GM12878 (cell line): ENCODE measurements at regions not wholly inside any gene's neighbourhood (a gene's known extent, or its start where the extent isn't known, plus 50 kb on each side); places are given as distances from the start of the nearest gene placed in this dataset.

Source experiments
- ATAC-seq: fragments of 200-7000 bp; cut with Tn5 transposase; 3 replicates; pipeline ENCODE4 v1.9.1; 2020; ENCODE audit warnings: mild to moderate bottlenecking, moderate library complexity
- BruUV-seq: library from RNA; stranded (reverse); fragments of 400-500 nt; replicated peaks from 2 replicates; lab custom pipeline; 2021; lab: Mats Ljungman, UMichigan
- CTCF ChIA-PET: fragments of 300-600 bp; sonication (Branson Sonifier 250); formaldehyde crosslinking; extraction: SDS; loops from one replicate; lab custom pipeline; 2021; ENCODE audit warnings: inconsistent platforms; lab: Yijun Ruan, JAX
- POLR2A ChIA-PET: fragments of 350-600 bp; formaldehyde crosslinking; extraction: SDS; loops from one replicate; lab custom pipeline; 2021; ENCODE audit warnings: inconsistent platforms; lab: Charles Lee
- RAD21 ChIA-PET: fragments of 300-600 bp; sonication (Branson Sonifier 250); formaldehyde crosslinking; loops from one replicate; lab custom pipeline; 2023; ENCODE audit warnings: antibody characterized with exemption; ENCODE audit not compliant: unreplicated experiment; lab: Charles Lee
- SMC1A ChIA-PET: fragments of 300-600 bp; sonication (Branson Sonifier 250); formaldehyde crosslinking; loops from one replicate; lab custom pipeline; 2023; ENCODE audit not compliant: unreplicated experiment, uncharacterized antibody; lab: Charles Lee
- DNase-seq: peaks from one replicate; pipeline ENCODE4 v3.0.0-alpha.2; 2011; ENCODE audit warnings: low read depth, low spot score
- FAIRE-seq: peaks from 3 replicates; lab custom pipeline; 2011; peaks lifted over from hg19 to GRCh38; lab: Jason Lieb, UNC
- H2AFZ ChIP-seq: 2 replicates; pipeline ENCODE4 v1.6.0; 2011; ENCODE audit warnings: low read depth, low read length, control low read depth; ENCODE audit not compliant: control insufficient read depth
- H3K27ac ChIP-seq: 2 replicates; pipeline ENCODE4 v1.5.1; 2011; ENCODE audit warnings: control low read depth; ENCODE audit not compliant: control insufficient read depth, insufficient read depth
- H3K27me3 ChIP-seq, 2 experiments: replicated peaks in 1 of 2; 2 replicates each; pipeline versions ENCODE4 v1.6.0 to v1.6.1; 2011; ENCODE audit warnings: low read length in 1 of 2; ENCODE audit not compliant: control insufficient read depth in 2 of 2, insufficient read depth in 2 of 2
- H3K36me3 ChIP-seq, 2 experiments: 2 replicates each; pipeline ENCODE4 v1.5.1; 2011; ENCODE audit warnings: low read length in 1 of 2; ENCODE audit not compliant: control insufficient read depth in 2 of 2, insufficient read depth in 2 of 2
- H3K4me1 ChIP-seq: 2 replicates; pipeline ENCODE4 v1.6.1; 2011; ENCODE audit warnings: mild to moderate bottlenecking, low read length, moderate library complexity, mixed read lengths; ENCODE audit not compliant: control insufficient read depth, insufficient read depth
- H3K4me2 ChIP-seq: 2 replicates; pipeline ENCODE4 v1.6.0; 2011; ENCODE audit warnings: control low read depth; ENCODE audit not compliant: control insufficient read depth, insufficient read depth
- H3K4me3 ChIP-seq: fragments of 200-600 bp; sonication (generic); 2 replicates; pipeline ENCODE4 v1.5.1; 2016
- H3K79me2 ChIP-seq: 2 replicates; pipeline ENCODE4 v1.6.0; 2011; ENCODE audit warnings: low read length; ENCODE audit not compliant: control insufficient read depth, insufficient read depth
- H3K9ac ChIP-seq: 2 replicates; pipeline ENCODE4 v1.8.0; 2011; ENCODE audit warnings: low read length, control low read depth, mixed read lengths; ENCODE audit not compliant: control insufficient read depth, insufficient read depth
- H3K9me3 ChIP-seq: replicated peaks from 3 replicates; pipeline ENCODE4 v1.5.1; 2011; ENCODE audit warnings: mild to moderate bottlenecking, low read length; ENCODE audit not compliant: control insufficient read depth, insufficient read depth
- H4K20me1 ChIP-seq: 2 replicates; pipeline ENCODE4 v1.6.0; 2011; ENCODE audit not compliant: control insufficient read depth, insufficient read depth
- BACH1 ChIP-seq: fragments of 450-650 bp; IDR thresholded peaks from 2 replicates; pipeline ENCODE4 v1.6.1; 2017; ENCODE audit warnings: mild to moderate bottlenecking, borderline replicate concordance
- BCL11A ChIP-seq: IDR thresholded peaks from 2 replicates; pipeline ENCODE4 v1.6.1; 2011; ENCODE audit warnings: low read depth, low read length
- BMI1 ChIP-seq: fragments of 450-650 bp; IDR thresholded peaks from 2 replicates; pipeline ENCODE4 v1.6.1; 2016; ENCODE audit warnings: mild to moderate bottlenecking, moderate library complexity, borderline replicate concordance
- CHD1 ChIP-seq: IDR thresholded peaks from 2 replicates; pipeline ENCODE4 v1.6.1; 2012; ENCODE audit warnings: low read depth, low read length, improper control_type of control experiment
- CREM ChIP-seq: IDR thresholded peaks from 2 replicates; pipeline ENCODE4 v1.6.1; 2014; ENCODE audit warnings: antibody characterized with exemption, low read depth
- GATAD2B ChIP-seq: fragments of 450-650 bp; conservative IDR thresholded peaks from 2 replicates; pipeline ENCODE4 v1.6.1; 2017; ENCODE audit warnings: low read depth, mild to moderate bottlenecking, moderate library complexity
- JUND ChIP-seq: IDR thresholded peaks from 2 replicates; pipeline ENCODE4 v1.6.1; 2012; ENCODE audit warnings: low read depth, mild to moderate bottlenecking, low read length, improper control_type of control experiment, moderate library complexity
- RB1 ChIP-seq: fragments of 450-650 bp; formaldehyde crosslinking; IDR thresholded peaks from 2 replicates; pipeline ENCODE4 v1.6.1; 2017; ENCODE audit warnings: mild to moderate bottlenecking, borderline replicate concordance
- SP1 ChIP-seq: IDR thresholded peaks from one replicate; pipeline ENCODE4 v1.6.1; 2011; ENCODE audit warnings: low read depth, low read length
- SPI1 ChIP-seq: IDR thresholded peaks from 2 replicates; pipeline ENCODE4 v1.6.1; 2011; ENCODE audit warnings: low read depth, mild to moderate bottlenecking, low read length, moderate library complexity, borderline replicate concordance; ENCODE audit not compliant: insufficient read depth
- YBX1 ChIP-seq: fragments of 450-650 bp; IDR thresholded peaks from 2 replicates; pipeline ENCODE4 v1.6.1; 2016; ENCODE audit warnings: antibody characterized with exemption
- ZNF622 ChIP-seq: fragments of 450-650 bp; IDR thresholded peaks from 2 replicates; pipeline ENCODE4 v1.6.1; 2017; ENCODE audit warnings: mild to moderate bottlenecking, inconsistent platforms
- WGBS: methylation state at CpG from one replicate; pipeline ENCODE4 v1.1.6; 2016; ENCODE audit warnings: low lambda C conversion rate; ENCODE audit not compliant: insufficient replicate concordance, insufficient coverage; ENCODE audit errors: missing lambda C conversion rate; 5-methylcytosine and 5-hydroxymethylcytosine counted together
- in situ Hi-C: fragments of 300-500 bp; cut with MboI; formaldehyde crosslinking; loops from 9 replicates; pipeline ENCODE4 v1.14.3; 2018; ENCODE audit warnings: mixed read lengths
- intact Hi-C: fragments of 100-400 bp; cut with micrococcal nuclease; formaldehyde crosslinking; loops from one replicate; pipeline ENCODE4 v1.14.2; 2022; ENCODE audit not compliant: unreplicated experiment
- TF ChIP-seq, protein P1 (sequence below): fragments of 150-350 bp; IDR thresholded peaks from 2 replicates; pipeline ENCODE4 v1.6.1; 2014; ENCODE audit warnings: mild to moderate bottlenecking, low read depth, low read length
- TF ChIP-seq, protein P2 (sequence below): IDR thresholded peaks from 2 replicates; pipeline ENCODE4 v1.6.1; 2011; ENCODE audit warnings: mild to moderate bottlenecking, low read depth, low read length, moderate library complexity; ENCODE audit not compliant: insufficient replicate concordance

DNA sequence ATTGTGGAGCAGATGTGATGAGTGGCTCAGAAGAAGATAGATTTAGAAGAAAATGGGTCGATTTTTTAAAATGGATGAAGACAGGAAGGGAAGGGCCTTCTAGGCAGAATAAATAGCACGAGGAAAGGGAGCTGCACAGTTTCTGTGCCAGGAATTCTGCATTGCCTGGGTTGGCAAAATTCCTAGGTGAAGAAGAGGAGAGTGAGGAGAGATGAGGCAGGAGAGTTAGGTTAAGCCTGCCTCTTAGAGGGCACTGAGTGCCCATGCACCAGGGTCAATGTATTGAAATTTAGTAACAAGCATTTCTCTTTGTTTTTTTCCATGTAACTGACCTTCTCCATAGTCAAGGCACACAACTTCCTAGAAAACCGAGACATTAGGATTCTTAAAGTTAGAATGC lies 159.5 kb downstream of the YTHDC2 start (continued):
- TF ChIP-seq, protein P1, sequence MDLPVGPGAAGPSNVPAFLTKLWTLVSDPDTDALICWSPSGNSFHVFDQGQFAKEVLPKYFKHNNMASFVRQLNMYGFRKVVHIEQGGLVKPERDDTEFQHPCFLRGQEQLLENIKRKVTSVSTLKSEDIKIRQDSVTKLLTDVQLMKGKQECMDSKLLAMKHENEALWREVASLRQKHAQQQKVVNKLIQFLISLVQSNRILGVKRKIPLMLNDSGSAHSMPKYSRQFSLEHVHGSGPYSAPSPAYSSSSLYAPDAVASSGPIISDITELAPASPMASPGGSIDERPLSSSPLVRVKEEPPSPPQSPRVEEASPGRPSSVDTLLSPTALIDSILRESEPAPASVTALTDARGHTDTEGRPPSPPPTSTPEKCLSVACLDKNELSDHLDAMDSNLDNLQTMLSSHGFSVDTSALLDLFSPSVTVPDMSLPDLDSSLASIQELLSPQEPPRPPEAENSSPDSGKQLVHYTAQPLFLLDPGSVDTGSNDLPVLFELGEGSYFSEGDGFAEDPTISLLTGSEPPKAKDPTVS = no peak
- no peak for TF ChIP-seq CHD1
- TF ChIP-seq JUND = no peak

DNA sequence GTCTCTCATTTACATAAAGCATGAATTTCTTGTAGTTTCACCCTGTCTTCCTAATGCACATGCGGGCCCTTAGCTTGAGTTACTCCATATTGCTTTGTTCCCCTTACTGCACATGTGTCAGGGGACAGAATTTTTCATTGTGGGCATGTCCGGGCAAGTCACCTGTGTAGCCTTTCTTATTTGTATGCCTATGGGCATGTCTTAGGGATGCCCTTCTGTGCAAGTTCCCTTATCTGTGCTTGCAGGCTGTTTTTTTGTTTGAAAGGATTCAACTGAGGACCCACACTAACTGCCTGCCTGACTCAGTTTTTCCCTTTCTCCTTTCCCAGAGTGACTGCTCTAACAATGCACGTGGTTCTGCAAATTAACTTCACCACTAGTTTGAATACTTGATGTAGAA lies 161.7 kb downstream of the YTHDC2 start:
- Histone ChIP-seq H2AFZ (0 out of 2 replicates have a peak overlapping the region, but pooled peaks have one; percentile 9), H3K27me3 (no peaks in the 10 kb centered on the region), H3K36me3 (no peaks in the 10 kb centered on the region), H3K9ac (no peak overlapping the region), H3K4me3 (no peak overlapping the region), H4K20me1 (no peaks in the 10 kb centered on the region), H3K4me1 (no peaks in the 10 kb centered on the region), H3K9me3 (peaks cover 2% of the 10 kb centered on the region; the same call in 2 of the 3 replicates), H3K79me2 (no peaks in the 10 kb centered on the region), H3K4me2 (no peak overlapping the region), H3K27ac (no peak overlapping the region)
- no peak for TF ChIP-seq RB1
- TF ChIP-seq BACH1 = no peak
- no peak for TF ChIP-seq CREM
- no peak for TF ChIP-seq GATAD2B
- no peak for TF ChIP-seq SP1
- TF ChIP-seq ZNF622 = no peak
- TF ChIP-seq, protein P2, sequence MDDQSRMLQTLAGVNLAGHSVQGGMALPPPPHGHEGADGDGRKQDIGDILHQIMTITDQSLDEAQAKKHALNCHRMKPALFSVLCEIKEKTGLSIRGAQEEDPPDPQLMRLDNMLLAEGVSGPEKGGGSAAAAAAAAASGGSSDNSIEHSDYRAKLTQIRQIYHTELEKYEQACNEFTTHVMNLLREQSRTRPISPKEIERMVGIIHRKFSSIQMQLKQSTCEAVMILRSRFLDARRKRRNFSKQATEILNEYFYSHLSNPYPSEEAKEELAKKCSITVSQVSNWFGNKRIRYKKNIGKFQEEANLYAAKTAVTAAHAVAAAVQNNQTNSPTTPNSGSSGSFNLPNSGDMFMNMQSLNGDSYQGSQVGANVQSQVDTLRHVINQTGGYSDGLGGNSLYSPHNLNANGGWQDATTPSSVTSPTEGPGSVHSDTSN = no peak
- no peak for TF ChIP-seq BMI1
- no peak for TF ChIP-seq YBX1
- no peak for TF ChIP-seq CHD1
- TF ChIP-seq BCL11A = no peak
- TF ChIP-seq SPI1 = no peak
- CTCF ChIA-PET = interaction anchor here (2.6 kb wide), 1 partner anchor 63 kb away, joined by 10 read pairs; no protein-coding TSS in a partner anchor
- DNase-seq = no peak
- RAD21 ChIA-PET = no interaction called here
- SMC1A ChIA-PET = interaction anchor here (1.0 to 1.6 kb wide), 2 partner anchors 63 to 772 kb away, joined by 4 to 5 read pairs; no protein-coding TSS in a partner anchor
- intact Hi-C loops (loop anchor here (5.0 to 10.0 kb wide), 4 partner anchors 550 to 1572 kb away; no protein-coding TSS in a partner anchor), in situ Hi-C loops (loop anchor here (25.0 kb wide), 1 partner anchor 637 kb away; no protein-coding TSS in a partner anchor)
- FAIRE-seq = no peak
- POLR2A ChIA-PET = no interaction called here
- ATAC-seq = no peak
- BruUV-seq = no TSS peak
- WGBS = 39% methylated on average over 3 of the region's 3 CpGs
